ENCODE measurements at regions not wholly inside any gene's neighbourhood (a gene's known extent, or its start where the extent isn't known, plus 50 kb on each side); places are given as distances from the start of the nearest gene placed in this dataset.

DNA sequence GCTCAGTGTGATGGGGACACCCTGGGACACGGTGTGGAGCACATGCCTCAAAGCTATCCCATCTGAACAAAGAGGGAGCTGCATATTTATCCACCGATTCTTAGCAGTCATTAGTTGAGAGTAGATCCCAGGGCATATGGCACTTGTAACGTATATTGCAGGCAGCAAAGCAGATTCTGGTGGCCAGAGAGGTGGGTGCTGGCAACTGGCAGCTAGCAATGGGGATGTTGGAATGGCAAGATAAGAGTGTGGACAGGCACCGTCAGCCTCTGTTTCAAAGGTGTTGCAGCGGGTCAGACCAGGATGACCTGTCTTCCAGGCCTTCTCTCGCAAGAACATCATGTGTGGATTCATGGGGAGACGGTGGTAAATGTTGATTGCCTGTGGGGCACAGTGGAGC lies 54.0 kb upstream of the ADRA1D start:
- DNase-seq (ENCODE audit: low spot score) = no peak

DNA sequence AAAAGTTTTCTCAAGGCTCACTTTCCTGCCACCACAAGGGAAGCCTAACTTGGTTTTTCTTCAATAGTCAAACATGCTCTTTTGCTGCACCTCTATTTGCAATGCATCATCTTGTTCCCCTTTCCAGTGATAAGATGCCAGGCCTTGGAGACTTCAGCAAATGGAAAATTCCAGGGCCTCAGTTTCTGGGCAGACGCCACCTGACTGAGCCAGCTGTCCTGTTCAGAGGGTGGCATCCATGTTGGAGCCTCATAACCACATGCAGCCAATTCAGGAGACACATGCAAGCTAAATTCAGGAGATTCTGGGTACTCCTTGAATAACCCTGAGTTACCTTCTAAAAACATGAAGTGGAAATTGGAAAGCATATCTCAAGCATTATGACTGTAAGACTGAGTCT lies 51.8 kb upstream of the ADRA1D start:
- DNase-seq (ENCODE audit: low spot score) = no peak

DNA sequence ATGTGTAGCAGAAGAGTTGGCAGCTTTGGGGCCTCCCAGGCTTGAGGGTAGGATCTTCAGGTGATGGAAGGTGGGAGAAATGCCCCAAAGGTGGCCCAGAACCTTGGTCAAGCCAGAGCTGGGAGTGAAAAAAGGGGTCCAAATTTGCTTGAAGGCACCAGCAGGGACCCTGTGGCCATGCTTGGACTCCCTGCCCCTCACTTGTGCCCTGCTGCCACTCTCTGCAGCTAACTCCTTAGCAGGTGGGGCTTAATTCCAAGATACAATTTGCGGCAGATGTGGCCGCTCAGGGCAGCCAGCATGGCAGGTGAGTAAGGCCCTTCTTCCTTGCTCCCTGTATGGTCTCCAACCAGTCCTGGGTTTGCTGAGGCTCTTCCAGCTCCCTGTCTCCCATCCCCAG lies 51.3 kb upstream of the ADRA1D start:
- DNase-seq (ENCODE audit: low spot score) = no peak

DNA sequence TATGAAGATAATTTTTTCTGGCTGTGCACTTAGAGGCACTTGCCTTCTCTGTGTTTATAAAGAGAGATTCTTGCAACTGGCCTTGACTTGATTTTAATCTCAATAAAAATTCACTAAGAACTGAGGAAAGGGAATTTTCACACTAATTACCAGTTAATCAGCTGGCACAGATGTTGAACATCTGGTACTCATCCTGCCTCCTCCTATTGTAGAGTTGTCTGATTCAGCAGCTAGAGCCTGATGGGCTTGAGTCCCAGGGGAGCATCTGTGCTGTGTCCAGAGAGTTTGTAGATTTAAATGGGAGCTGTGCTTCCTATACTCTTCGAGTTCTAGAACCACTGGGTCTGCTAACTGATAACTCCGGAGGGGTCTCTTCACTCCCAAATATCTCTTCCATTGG lies 50.7 kb upstream of the ADRA1D start:
- DNase-seq (ENCODE audit: low spot score) = no peak

DNA sequence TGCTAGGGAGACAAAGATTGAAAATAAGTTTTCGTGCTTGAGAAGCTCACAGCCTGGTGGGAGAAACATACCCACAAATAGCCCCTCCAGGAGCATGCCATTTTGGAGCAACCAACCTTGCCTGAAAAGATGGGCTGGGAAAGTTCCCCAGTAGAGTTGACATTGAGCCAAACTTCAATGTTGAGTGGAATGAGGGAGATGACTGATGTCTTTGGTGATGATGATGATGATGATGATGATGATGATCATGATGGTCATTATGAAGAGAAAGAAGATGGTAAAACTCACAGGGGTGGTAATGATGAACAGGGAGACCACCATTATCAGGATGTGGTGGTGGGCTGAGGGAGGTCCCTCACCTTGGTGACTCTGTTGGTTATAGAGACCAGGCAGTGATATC lies 50.1 kb upstream of the ADRA1D start:
- DNase-seq (ENCODE audit: low spot score) = no peak
